GM10248 (cell line): ENCODE measurements at regions not wholly inside any gene's neighbourhood (a gene's known extent, or its start where the extent isn't known, plus 50 kb on each side); places are given as distances from the start of the nearest gene placed in this dataset.
"Not testable (repeated sequence)": the region's sequence is repeated elsewhere in the genome, so short reads cannot be mapped to it uniquely, and the experiment has no call there.

Source experiments
- CTCF ChIA-PET: fragments of 300-600 bp; sonication (Branson Sonifier 250); formaldehyde crosslinking; extraction: SDS; loops from one replicate; lab custom pipeline; 2021; ENCODE audit warnings: antibody characterized with exemption; lab: Yijun Ruan, JAX
- POLR2A ChIA-PET: fragments of 350-650 bp; sonication (Branson Sonifier 250); formaldehyde crosslinking; extraction: SDS; loops from one replicate; lab custom pipeline; 2020; ENCODE audit warnings: antibody characterized with exemption; lab: Yijun Ruan, JAX
- DNase-seq: peaks from one replicate; pipeline ENCODE4 v3.0.0; 2012; ENCODE audit errors: extremely low spot score
- CTCF ChIP-seq: IDR thresholded peaks from 2 replicates; pipeline ENCODE4 v1.5.1; 2012; ENCODE audit warnings: mild to moderate bottlenecking, low read depth; ENCODE audit errors: extremely low read depth, missing control alignments, control extremely low read depth

- DNase-seq: no peak
- no peak for TF ChIP-seq CTCF
- ChIA-PET POLR2A (no interaction called here), CTCF (interaction anchor here (0.6 to 2.4 kb wide), 14 partner anchors 9 to 641 kb away, joined by 3 to 13 read pairs (median 4); no protein-coding TSS in a partner anchor)
Measured at GRCh38 chr6:137284811-137285110, 65.6 kb upstream of the IFNGR1 start.

- POLR2A ChIA-PET: no interaction called here
- TF ChIP-seq CTCF: no peak
- CTCF ChIA-PET: interaction anchor here (0.6 to 2.4 kb wide), 12 partner anchors 9 to 640 kb away, joined by 3 to 13 read pairs (median 4); no protein-coding TSS in a partner anchor
- DNase-seq: peak; percentile 56
Measured at GRCh38 chr6:137283940-137284810, 65.0 kb upstream of the IFNGR1 start.

GRCh38 chr6:137283080-137283479, 63.9 kb upstream of the IFNGR1 start:
- DNase-seq: no peak
- ChIA-PET POLR2A (no interaction called here), CTCF (interaction anchor here (1.5 to 3.3 kb wide), 2 partner anchors 12 to 13 kb away, joined by 3 to 17 read pairs; no protein-coding TSS in a partner anchor)
- no peak for TF ChIP-seq CTCF

GRCh38 chr6:137282254-137282653, 63.1 kb upstream of the IFNGR1 start:
- ChIA-PET CTCF (interaction anchor here (1.4 to 3.3 kb wide), 6 partner anchors 12 to 188 kb away, joined by 3 to 17 read pairs (median 5); no protein-coding TSS in a partner anchor), POLR2A (no interaction called here)
- DNase-seq: no peak
- TF ChIP-seq CTCF: no peak

GRCh38 chr6:137279279-137279678, 60.1 kb upstream of the IFNGR1 start:
- POLR2A ChIA-PET, DNase-seq, CTCF ChIA-PET: not testable (repeated sequence)

- ChIA-PET POLR2A (no interaction called here), CTCF (interaction anchor here (1.0 to 1.5 kb wide), 2 partner anchors 60 to 202 kb away, joined by 3 to 4 read pairs; no protein-coding TSS in a partner anchor)
- no peak for DNase-seq
Measured at GRCh38 chr6:137277971-137278637, 58.9 kb upstream of the IFNGR1 start.

More at GRCh38 chr6:137277971-137278637, 58.9 kb upstream of the IFNGR1 start:
- TF ChIP-seq CTCF: no peak
